Prostate gland (tissue), 2 donors: ENCODE measurements at regions not wholly inside any gene's neighbourhood (a gene's known extent, or its start where the extent isn't known, plus 50 kb on each side); places are given as distances from the start of the nearest gene placed in this dataset.

ENCODE experiments used
- DNase-seq: peaks from one replicate; pipeline ENCODE4 v3.0.0-alpha.2; 2019; ENCODE audit warnings: low spot score
- H3K27ac ChIP-seq, 2 donors: fragments of 200-600 bp; sonication (generic); 2 replicates each; pipeline ENCODE4 v1.5.1; 2017 to 2019
- H3K27me3 ChIP-seq: fragments of 200-600 bp; sonication (generic); replicated peaks from 2 replicates; pipeline ENCODE4 v1.5.1; 2019; ENCODE audit not compliant: insufficient read depth
- H3K36me3 ChIP-seq, 2 donors: fragments of 200-600 bp; sonication (generic); 1 replicate in 1 of 2; 2 replicates in 1 of 2; pipeline versions ENCODE4 v1.5.1 to v1.8.1; 2017 to 2019
- H3K4me1 ChIP-seq: fragments of 200-600 bp; sonication (generic); replicated peaks from 2 replicates; pipeline ENCODE4 v1.5.1; 2019
- H3K4me3 ChIP-seq, 2 donors: fragments of 200-600 bp; sonication (generic); 2 replicates each; pipeline ENCODE4 v1.5.1; 2017 to 2019
- H3K9me3 ChIP-seq: fragments of 200-600 bp; sonication (generic); 2 replicates; pipeline ENCODE4 v1.5.1; 2017
- CTCF ChIP-seq, 4 experiments: fragments of 200-600 bp in 2 of 4; fragments of 450-650 bp in 2 of 4; sonication (generic) in 2 of 4; IDR thresholded peaks; 1 replicate in 3 of 4; 2 replicates in 1 of 4; pipeline ENCODE4 v1.5.1; 2016 to 2019; ENCODE audit warnings: antibody characterized with exemption in 4 of 4, mild to moderate bottlenecking in 2 of 4, moderate library complexity in 2 of 4
- POLR2A ChIP-seq: fragments of 450-650 bp; IDR thresholded peaks from one replicate; pipeline ENCODE4 v1.6.1; 2016; ENCODE audit warnings: antibody characterized with exemption, mild to moderate bottlenecking
- POLR2AphosphoS5 ChIP-seq: sonication (generic); formaldehyde crosslinking; IDR thresholded peaks from one replicate; pipeline ENCODE4 v1.6.1; 2017; ENCODE audit warnings: antibody characterized with exemption
- WGBS: methylation state at CpG from one replicate; pipeline ENCODE4 v1.1.5; 2018; 5-methylcytosine and 5-hydroxymethylcytosine counted together
- intact Hi-C: fragments of 100-400 bp; cut with DNase I; formaldehyde crosslinking; loops from one replicate; pipeline ENCODE4 v1.14.2; 2022

- no peaks in the 10 kb centered on the region for H3K4me1 ChIP-seq
- no peak for TF ChIP-seq POLR2AphosphoS5
- TF ChIP-seq CTCF (IDR thresholded peaks at IDR 0.05): no peak
- no peak for TF ChIP-seq POLR2A
- no peak for DNase-seq
- no peaks in the 10 kb centered on the region for H3K27me3 ChIP-seq
- intact Hi-C loops: no loop called here
- no peaks in the 10 kb centered on the region for H3K9me3 ChIP-seq
- WGBS: 87% methylated on average over 2 of the region's 2 CpGs
- no peak overlapping the region for H3K27ac ChIP-seq
- no peaks in the 10 kb centered on the region for H3K36me3 ChIP-seq
- H3K4me3 ChIP-seq: no peak overlapping the region
These were observed 500.4 kb downstream of the GALC start for GRCh38 chr14:87492561-87492960.

- Histone ChIP-seq H3K4me3 (no peak overlapping the region), H3K27ac (no peak overlapping the region), H3K36me3 (no peaks in the 10 kb centered on the region), H3K9me3 (no peaks in the 10 kb centered on the region), H3K27me3 (no peaks in the 10 kb centered on the region), H3K4me1 (no peaks in the 10 kb centered on the region)
- TF ChIP-seq POLR2A: no peak
- no peak for DNase-seq
- intact Hi-C loops: no loop called here
- WGBS: 72% methylated on average over 2 of the region's 2 CpGs
These were observed 501.2 kb downstream of the GALC start for GRCh38 chr14:87491816-87492215.

GRCh38 chr14:87489196-87489819 lies 503.7 kb downstream of the GALC start:
- no peaks in the 10 kb centered on the region for H3K36me3 ChIP-seq
- 81% methylated on average over 2 of the region's 2 CpGs for WGBS
- H3K9me3 ChIP-seq: no peaks in the 10 kb centered on the region
- H3K4me1 ChIP-seq: no peaks in the 10 kb centered on the region
- no peak for DNase-seq
- no peak for TF ChIP-seq POLR2A
- no peak for TF ChIP-seq CTCF (IDR thresholded peaks at IDR 0.05)
- no peak for TF ChIP-seq POLR2AphosphoS5
- no peak overlapping the region for H3K27ac ChIP-seq
- no peak overlapping the region for H3K4me3 ChIP-seq
- intact Hi-C loops: no loop called here
- no peaks in the 10 kb centered on the region for H3K27me3 ChIP-seq

GRCh38 chr14:87483271-87484260 lies 509.4 kb downstream of the GALC start:
- H3K4me3 ChIP-seq: no peak overlapping the region
- DNase-seq: no peak
- no peaks in the 10 kb centered on the region for H3K27me3 ChIP-seq
- no peak overlapping the region for H3K27ac ChIP-seq
- no peaks in the 10 kb centered on the region for H3K9me3 ChIP-seq
- 88% methylated on average over 8 of the region's 8 CpGs for WGBS
- no peaks in the 10 kb centered on the region for H3K36me3 ChIP-seq
- TF ChIP-seq POLR2AphosphoS5 (no peak), CTCF (IDR thresholded peaks at IDR 0.05) (no peak), POLR2A (no peak)
- intact Hi-C loops: no loop called here
- no peaks in the 10 kb centered on the region for H3K4me1 ChIP-seq

GRCh38 chr14:87468531-87468930 lies 524.5 kb downstream of the GALC start:
- intact Hi-C loops: no loop called here
- no peaks in the 10 kb centered on the region for H3K36me3 ChIP-seq
- H3K4me1 ChIP-seq: no peaks in the 10 kb centered on the region
- DNase-seq: no peak
- H3K4me3 ChIP-seq: no peak overlapping the region
- no peak overlapping the region for H3K27ac ChIP-seq
- WGBS: 86% methylated on average over 1 of the region's 1 CpG
- no peaks in the 10 kb centered on the region for H3K27me3 ChIP-seq
- TF ChIP-seq CTCF (IDR thresholded peaks at IDR 0.05) (no peak), POLR2AphosphoS5 (no peak), POLR2A (no peak)
- no peaks in the 10 kb centered on the region for H3K9me3 ChIP-seq
